Gastrocnemius medialis (tissue), 4 donors: ENCODE measurements at regions not wholly inside any gene's neighbourhood (a gene's known extent, or its start where the extent isn't known, plus 50 kb on each side); places are given as distances from the start of the nearest gene placed in this dataset.

Source experiments
- ATAC-seq, 2 donors: fragments of 150-250 bp; one replicate each; pipeline ENCODE4 v1.9.1; 2016
- DNase-seq, 2 donors: peaks; one replicate each; pipeline ENCODE4 v3.0.0-alpha.2; 2019
- H3K27ac ChIP-seq, 4 donors: fragments of 200-600 bp; sonication (generic); 1 replicate in 1 of 4; 2 replicates in 3 of 4; pipeline ENCODE4 v1.5.1; 2016 to 2018; ENCODE audit warnings: mild to moderate bottlenecking in 2 of 4, moderate library complexity in 1 of 4
- H3K27me3 ChIP-seq, 3 donors: fragments of 200-600 bp; sonication (generic) in 2 of 3; 1 replicate in 1 of 3; 2 replicates in 2 of 3; pipeline versions ENCODE4 v1.5.1 to v1.6.0; 2016 to 2019; ENCODE audit warnings: mild to moderate bottlenecking in 1 of 3, moderate library complexity in 1 of 3
- H3K36me3 ChIP-seq, 2 donors: fragments of 200-600 bp; sonication (generic) in 1 of 2; one replicate each; pipeline ENCODE4 v1.5.1; 2017 to 2018
- H3K4me1 ChIP-seq, 2 donors: fragments of 200-600 bp; sonication (generic) in 1 of 2; one replicate each; pipeline ENCODE4 v1.5.1; 2016 to 2017; ENCODE audit warnings: mild to moderate bottlenecking in 2 of 2
- H3K4me3 ChIP-seq, 4 donors: fragments of 200-600 bp; sonication (generic) in 3 of 4; 1 replicate in 1 of 4; 2 replicates in 3 of 4; pipeline ENCODE4 v1.5.1; 2016 to 2019; ENCODE audit warnings: mild to moderate bottlenecking in 2 of 4
- H3K9me3 ChIP-seq, 3 donors: fragments of 200-600 bp; sonication (generic) in 2 of 3; 1 replicate in 1 of 3; 2 replicates in 2 of 3; pipeline ENCODE4 v1.5.1; 2016 to 2019
- POLR2A ChIP-seq, 2 donors: fragments of 450-650 bp; IDR thresholded peaks; one replicate each; pipeline ENCODE4 v1.6.1; 2017; ENCODE audit warnings: antibody characterized with exemption in 2 of 2, mild to moderate bottlenecking in 2 of 2, moderate library complexity in 2 of 2
- in situ Hi-C, 4 donors: fragments of 200-750 bp; cut with MboI; loops; one replicate each; pipeline versions ENCODE4 v1.15.0 to v1.8.0; 2017; ENCODE audit warnings: low sequenced_read_pairs in 4 of 4
- intact Hi-C: fragments of 100-400 bp; cut with DNase I; formaldehyde crosslinking; loops from one replicate; pipeline ENCODE4 v1.15.1; 2023; ENCODE audit warnings: low total_unique reads
- TF ChIP-seq, protein P1 (sequence below), 5 experiments: fragments of 450-650 bp in 3 of 5; fragments of 200-600 bp in 2 of 5; sonication (generic) in 2 of 5; IDR thresholded peaks in 4 of 5; conservative IDR thresholded peaks in 1 of 5; 1 replicate in 4 of 5; 2 replicates in 1 of 5; pipeline ENCODE4 v1.5.1; 2016 to 2019; ENCODE audit warnings: antibody characterized with exemption in 5 of 5, mild to moderate bottlenecking in 3 of 5, moderate library complexity in 3 of 5

DNA sequence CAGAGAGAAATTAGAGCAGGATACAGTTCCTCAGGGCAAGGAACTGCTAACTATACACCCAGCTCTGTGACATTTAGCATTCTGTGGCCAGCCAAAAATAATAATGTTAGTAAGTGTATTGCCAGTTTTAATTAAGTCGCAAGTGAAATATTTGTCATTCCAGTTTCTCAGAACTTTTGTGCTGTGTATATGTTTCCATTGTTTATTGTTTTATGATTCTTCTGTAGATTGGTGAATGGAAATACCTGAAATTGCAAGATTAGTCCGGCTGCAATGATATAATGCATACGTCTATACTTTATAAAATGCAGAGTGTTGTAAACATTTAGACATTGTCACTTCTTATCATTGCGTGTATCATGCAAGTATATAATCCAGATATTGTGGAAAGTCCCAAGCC lies 351.3 kb upstream of the GRM7 start:
- ATAC-seq (no peak), DNase-seq (no peak)
- intact Hi-C loops = no loop called here
- in situ Hi-C loops = no loop called here
- TF ChIP-seq, protein P1, sequence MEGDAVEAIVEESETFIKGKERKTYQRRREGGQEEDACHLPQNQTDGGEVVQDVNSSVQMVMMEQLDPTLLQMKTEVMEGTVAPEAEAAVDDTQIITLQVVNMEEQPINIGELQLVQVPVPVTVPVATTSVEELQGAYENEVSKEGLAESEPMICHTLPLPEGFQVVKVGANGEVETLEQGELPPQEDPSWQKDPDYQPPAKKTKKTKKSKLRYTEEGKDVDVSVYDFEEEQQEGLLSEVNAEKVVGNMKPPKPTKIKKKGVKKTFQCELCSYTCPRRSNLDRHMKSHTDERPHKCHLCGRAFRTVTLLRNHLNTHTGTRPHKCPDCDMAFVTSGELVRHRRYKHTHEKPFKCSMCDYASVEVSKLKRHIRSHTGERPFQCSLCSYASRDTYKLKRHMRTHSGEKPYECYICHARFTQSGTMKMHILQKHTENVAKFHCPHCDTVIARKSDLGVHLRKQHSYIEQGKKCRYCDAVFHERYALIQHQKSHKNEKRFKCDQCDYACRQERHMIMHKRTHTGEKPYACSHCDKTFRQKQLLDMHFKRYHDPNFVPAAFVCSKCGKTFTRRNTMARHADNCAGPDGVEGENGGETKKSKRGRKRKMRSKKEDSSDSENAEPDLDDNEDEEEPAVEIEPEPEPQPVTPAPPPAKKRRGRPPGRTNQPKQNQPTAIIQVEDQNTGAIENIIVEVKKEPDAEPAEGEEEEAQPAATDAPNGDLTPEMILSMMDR (IDR thresholded peaks at IDR 0.05 in 4 of 5, conservative IDR thresholded peaks at IDR 0.05 in 1 of 5) = no peak
- no peak for TF ChIP-seq POLR2A (IDR thresholded peaks at IDR 0.05)
- H3K27me3 ChIP-seq = no peaks in the 10 kb centered on the region
- H3K36me3 ChIP-seq = no peaks in the 10 kb centered on the region
- no peak overlapping the region for H3K4me3 ChIP-seq
- no peak overlapping the region for H3K27ac ChIP-seq
- no peaks in the 10 kb centered on the region for H3K4me1 ChIP-seq
- no peaks in the 10 kb centered on the region for H3K9me3 ChIP-seq

DNA sequence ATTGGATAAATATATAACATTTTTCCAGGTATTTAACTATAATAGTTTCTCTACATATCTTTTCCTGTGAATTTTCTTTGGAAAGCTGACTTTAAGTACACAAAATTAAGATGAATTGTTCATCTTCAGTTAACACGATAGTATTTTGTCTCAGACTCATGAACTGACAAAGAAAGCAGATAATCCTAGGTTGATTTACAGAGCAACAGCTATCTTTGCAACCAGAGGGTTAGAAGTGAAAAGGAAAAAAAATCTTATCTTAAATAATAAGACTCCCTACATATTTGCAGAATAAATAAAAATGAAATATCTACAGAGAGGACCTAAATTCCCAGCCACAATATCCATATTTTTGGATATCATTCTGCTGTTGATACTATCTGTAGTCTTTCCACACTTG lies 350.2 kb upstream of the GRM7 start:
- DNase-seq (no peak), ATAC-seq (no peak)
- Histone ChIP-seq H3K27ac (no peak overlapping the region), H3K27me3 (no peaks in the 10 kb centered on the region), H3K4me1 (no peaks in the 10 kb centered on the region), H3K36me3 (no peaks in the 10 kb centered on the region), H3K9me3 (no peaks in the 10 kb centered on the region), H3K4me3 (no peak overlapping the region)
- in situ Hi-C loops = no loop called here
- TF ChIP-seq POLR2A (IDR thresholded peaks at IDR 0.05) = no peak
- TF ChIP-seq, protein P1 (IDR thresholded peaks at IDR 0.05 in 4 of 5, conservative IDR thresholded peaks at IDR 0.05 in 1 of 5) = no peak
- intact Hi-C loops = no loop called here

DNA sequence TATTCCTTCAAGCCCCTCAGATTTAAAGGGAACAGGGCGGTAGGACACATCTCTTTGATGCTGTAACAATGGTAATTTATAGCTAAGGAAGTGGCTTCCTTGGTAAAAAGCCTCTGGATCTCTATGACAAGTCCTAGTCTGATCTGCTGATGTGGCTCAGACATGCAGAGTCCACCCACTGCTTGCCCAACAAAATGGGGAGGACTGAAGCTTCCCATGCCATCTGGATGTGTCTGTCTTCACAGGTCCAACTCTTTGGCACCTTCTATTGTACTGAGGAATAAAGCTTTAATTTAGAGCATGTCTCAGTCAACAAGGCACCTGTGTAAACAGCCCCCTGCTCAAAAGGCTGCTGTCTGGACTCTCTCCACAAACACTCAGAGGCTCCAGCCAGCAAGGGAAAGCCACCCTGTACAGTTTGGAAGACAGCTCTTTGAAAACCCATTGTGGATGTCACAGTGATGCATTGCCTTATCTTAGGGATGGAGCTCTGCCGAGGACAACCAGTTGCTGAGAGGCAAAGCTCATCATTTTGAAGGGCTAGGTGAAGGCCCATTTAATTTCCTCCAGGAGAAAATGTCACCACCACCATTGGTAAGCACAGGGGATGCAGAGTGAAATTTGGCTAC lies 348.6 kb upstream of the GRM7 start:
- DNase-seq = no peak
- Histone ChIP-seq H3K4me1 (no peaks in the 10 kb centered on the region), H3K36me3 (no peaks in the 10 kb centered on the region), H3K27me3 (no peaks in the 10 kb centered on the region), H3K9me3 (no peaks in the 10 kb centered on the region), H3K4me3 (no peak overlapping the region), H3K27ac (no peak overlapping the region)
- intact Hi-C loops (no loop called here), in situ Hi-C loops (no loop called here)
- no peak for ATAC-seq
- TF ChIP-seq, protein P1 (IDR thresholded peaks at IDR 0.05 in 4 of 5, conservative IDR thresholded peaks at IDR 0.05 in 1 of 5) = no peak
- no peak for TF ChIP-seq POLR2A (IDR thresholded peaks at IDR 0.05)

DNA sequence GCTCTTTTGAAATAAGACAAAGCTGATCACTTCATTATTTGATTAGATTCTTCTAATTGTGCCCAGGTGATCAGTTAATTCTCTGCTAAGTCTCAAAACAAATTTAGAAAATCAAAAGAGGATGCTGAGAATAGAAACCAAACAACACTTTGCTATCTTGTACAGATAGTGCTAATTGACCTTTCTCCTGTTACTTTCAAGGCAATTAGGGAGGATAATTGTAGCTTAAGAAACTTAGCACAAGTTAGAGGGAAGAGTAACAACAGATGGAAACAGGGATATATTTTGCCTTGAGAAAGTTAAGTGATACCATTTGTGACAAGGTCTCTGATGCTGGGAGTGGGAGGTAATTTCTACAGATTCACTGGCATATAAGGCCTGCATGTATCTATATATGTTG lies 344.8 kb upstream of the GRM7 start:
- H3K27me3 ChIP-seq = no peaks in the 10 kb centered on the region
- in situ Hi-C loops = no loop called here
- TF ChIP-seq, protein P1 (IDR thresholded peaks at IDR 0.05 in 4 of 5, conservative IDR thresholded peaks at IDR 0.05 in 1 of 5) = no peak
- intact Hi-C loops = no loop called here
- DNase-seq = no peak
- no peak for ATAC-seq
- no peaks in the 10 kb centered on the region for H3K9me3 ChIP-seq
- no peak overlapping the region for H3K4me3 ChIP-seq
- no peaks in the 10 kb centered on the region for H3K4me1 ChIP-seq
- H3K36me3 ChIP-seq = no peaks in the 10 kb centered on the region
- H3K27ac ChIP-seq = no peak overlapping the region

DNA sequence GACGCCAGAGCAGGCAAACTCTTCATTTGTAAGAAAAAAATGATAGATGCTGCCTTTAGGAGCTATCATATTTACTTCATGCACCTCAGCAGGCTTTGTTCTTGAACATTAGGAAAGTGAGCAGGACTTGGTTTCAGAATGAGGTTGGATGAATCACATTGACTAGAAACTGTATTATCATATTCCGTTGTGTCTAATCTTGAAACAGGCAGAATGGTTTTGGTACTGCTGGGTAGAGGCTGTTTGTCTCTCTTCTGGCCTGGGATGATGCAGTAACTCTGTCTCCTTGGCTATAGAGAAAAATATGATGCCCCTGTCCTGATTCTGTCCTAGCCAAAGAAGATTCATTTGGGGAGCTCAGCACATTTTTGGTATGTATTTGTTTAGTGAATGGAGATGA lies 344.2 kb upstream of the GRM7 start:
- Histone ChIP-seq H3K4me3 (no peak overlapping the region), H3K27me3 (no peaks in the 10 kb centered on the region), H3K9me3 (no peaks in the 10 kb centered on the region), H3K36me3 (no peaks in the 10 kb centered on the region), H3K4me1 (no peaks in the 10 kb centered on the region), H3K27ac (no peak overlapping the region)
- intact Hi-C loops (no loop called here), in situ Hi-C loops (no loop called here)
- no peak for ATAC-seq
- DNase-seq = no peak
- no peak for TF ChIP-seq POLR2A (IDR thresholded peaks at IDR 0.05)
- TF ChIP-seq, protein P1 (IDR thresholded peaks at IDR 0.05 in 4 of 5, conservative IDR thresholded peaks at IDR 0.05 in 1 of 5) = no peak
